Gastrocnemius medialis (tissue), 4 donors: ENCODE measurements at regions not wholly inside any gene's neighbourhood (a gene's known extent, or its start where the extent isn't known, plus 50 kb on each side); places are given as distances from the start of the nearest gene placed in this dataset.

Source experiments
- CTCF ChIP-seq, 5 experiments: fragments of 450-650 bp in 3 of 5; fragments of 200-600 bp in 2 of 5; sonication (generic) in 2 of 5; IDR thresholded peaks in 4 of 5; conservative IDR thresholded peaks in 1 of 5; 1 replicate in 4 of 5; 2 replicates in 1 of 5; pipeline ENCODE4 v1.5.1; 2016 to 2019; ENCODE audit warnings: antibody characterized with exemption in 5 of 5, mild to moderate bottlenecking in 3 of 5, moderate library complexity in 3 of 5
- POLR2A ChIP-seq, 2 donors: fragments of 450-650 bp; IDR thresholded peaks; one replicate each; pipeline ENCODE4 v1.6.1; 2017; ENCODE audit warnings: antibody characterized with exemption in 2 of 2, mild to moderate bottlenecking in 2 of 2, moderate library complexity in 2 of 2

GRCh38 chr7:113301983-113302382 lies 183.6 kb upstream of the SMIM30 start:
- TF ChIP-seq CTCF (IDR thresholded peaks at IDR 0.05 in 4 of 5, conservative IDR thresholded peaks at IDR 0.05 in 1 of 5) (no peak), POLR2A (IDR thresholded peaks at IDR 0.05) (no peak)
